ENCODE measurements at regions not wholly inside any gene's neighbourhood (a gene's known extent, or its start where the extent isn't known, plus 50 kb on each side); places are given as distances from the start of the nearest gene placed in this dataset.

- no peak for TF ChIP-seq CTCF (conservative IDR thresholded peaks at IDR 0.05)
Measured at GRCh38 chr3:5293207-5293606, 105.7 kb downstream of the EDEM1 start.

DNA sequence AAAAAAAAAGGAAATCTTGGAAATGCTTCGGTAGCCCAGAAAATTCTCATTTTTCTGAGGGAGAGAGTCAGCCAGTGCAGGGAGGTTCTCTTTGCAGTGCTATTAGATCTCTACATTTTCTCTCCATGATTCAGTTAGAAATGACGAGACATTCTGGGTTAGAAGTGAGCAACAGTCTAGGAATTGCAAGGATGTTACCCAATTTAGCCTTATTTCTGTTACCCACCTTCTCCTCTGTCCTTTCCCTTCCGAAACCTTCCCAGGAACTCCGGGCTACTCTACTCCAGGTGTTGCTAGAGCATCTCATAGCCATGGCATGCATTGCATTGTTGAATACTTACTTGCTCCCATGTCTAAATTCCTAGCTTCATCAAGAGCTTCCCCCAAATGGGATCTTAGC is 106.8 kb downstream of the EDEM1 start:
- peaks cover 15% of the 10 kb centered on the region for H3K9me3 Mint-ChIP-seq
- H3K36me3 Mint-ChIP-seq = peaks cover 4% of the 10 kb centered on the region
- DNase-seq (ENCODE audit: extremely low spot score, unreplicated experiment) = no peak
- H3K27me3 Mint-ChIP-seq = peaks cover 2% of the 10 kb centered on the region
- TF ChIP-seq CTCF (conservative IDR thresholded peaks at IDR 0.05) = no peak
- H3K4me1 Mint-ChIP-seq (ENCODE audit: unreplicated experiment) = peaks cover 3% of the 10 kb centered on the region
- no peak overlapping the region for H3K27ac Mint-ChIP-seq
- no peak overlapping the region for H3K4me3 Mint-ChIP-seq

More at GRCh38 chr3:5293207-5293606, 105.7 kb downstream of the EDEM1 start:
- DNase-seq (ENCODE audit: extremely low spot score, unreplicated experiment) = no peak
- no peak overlapping the region for H3K4me3 Mint-ChIP-seq
- H3K9me3 Mint-ChIP-seq = peaks cover 21% of the 10 kb centered on the region
- no peaks in the 10 kb centered on the region for H3K4me1 Mint-ChIP-seq (ENCODE audit: unreplicated experiment)
- no peak overlapping the region for H3K27ac Mint-ChIP-seq
- peaks cover 2% of the 10 kb centered on the region for H3K27me3 Mint-ChIP-seq
- H3K36me3 Mint-ChIP-seq = peaks cover 4% of the 10 kb centered on the region

DNA sequence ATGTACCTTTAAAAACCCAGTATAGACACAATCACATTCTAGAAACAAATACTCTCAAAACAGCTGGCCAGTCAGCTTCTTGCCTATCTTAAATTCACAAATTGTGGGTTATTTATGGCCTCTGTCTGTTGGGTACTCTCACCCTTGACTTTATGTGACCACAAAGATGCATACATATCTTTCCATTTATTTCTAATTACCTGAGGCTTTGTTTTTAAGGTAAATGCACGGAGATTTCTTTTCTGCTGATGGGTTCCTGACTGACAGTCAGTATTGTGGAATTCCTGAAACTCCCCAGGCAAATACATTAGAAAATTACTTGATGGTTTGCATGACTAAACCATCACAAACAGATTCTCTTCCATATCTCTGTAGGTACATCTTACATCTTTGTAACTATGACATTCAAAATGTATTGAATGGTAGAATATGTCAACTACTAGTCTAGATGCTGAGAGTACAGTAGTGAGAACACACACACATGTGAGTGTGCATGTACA is 107.7 kb downstream of the EDEM1 start:
- H3K4me3 Mint-ChIP-seq = no peak overlapping the region
- no peak overlapping the region for H3K27ac Mint-ChIP-seq
- H3K9me3 Mint-ChIP-seq = peaks cover 15% of the 10 kb centered on the region
- H3K36me3 Mint-ChIP-seq = peaks cover 4% of the 10 kb centered on the region
- peaks cover 4% of the 10 kb centered on the region for H3K4me1 Mint-ChIP-seq (ENCODE audit: unreplicated experiment)
- no peak for TF ChIP-seq CTCF (conservative IDR thresholded peaks at IDR 0.05)
- DNase-seq (ENCODE audit: extremely low spot score, unreplicated experiment) = no peak
- peaks cover 6% of the 10 kb centered on the region for H3K27me3 Mint-ChIP-seq

- Mint-ChIP-seq H3K4me1 (ENCODE audit: unreplicated experiment) (peaks cover 4% of the 10 kb centered on the region), H3K9me3 (peaks cover 15% of the 10 kb centered on the region), H3K36me3 (peaks cover 4% of the 10 kb centered on the region), H3K27ac (no peak overlapping the region), H3K27me3 (peaks cover 6% of the 10 kb centered on the region), H3K4me3 (no peak overlapping the region)
- no peak for TF ChIP-seq CTCF (conservative IDR thresholded peaks at IDR 0.05)
- DNase-seq (ENCODE audit: extremely low spot score, unreplicated experiment) = no peak
Measured at GRCh38 chr3:5296362-5296761, 108.9 kb downstream of the EDEM1 start.

DNA sequence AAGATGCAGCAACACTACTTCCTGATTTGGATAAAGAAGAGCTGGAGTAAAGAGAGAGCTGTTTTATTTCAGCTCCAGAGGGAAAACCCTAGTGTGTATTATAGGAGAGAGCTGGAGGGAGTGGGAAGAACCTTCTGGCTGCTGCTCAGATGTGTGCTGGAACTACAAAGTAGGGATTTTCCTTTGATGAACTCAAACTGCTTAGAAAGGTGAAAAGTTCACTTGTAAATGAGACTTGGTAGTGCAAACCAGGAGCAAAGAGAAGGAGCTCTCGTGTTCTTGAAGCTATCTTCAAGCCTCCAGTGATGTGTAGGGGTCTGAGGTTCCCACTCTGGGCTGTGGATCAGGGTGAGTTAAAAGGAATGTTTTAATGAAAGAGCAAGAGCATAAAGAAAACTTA is 110.4 kb downstream of the EDEM1 start:
- peaks cover 4% of the 10 kb centered on the region for H3K4me1 Mint-ChIP-seq (ENCODE audit: unreplicated experiment)
- peaks cover 6% of the 10 kb centered on the region for H3K27me3 Mint-ChIP-seq
- peaks cover 14% of the 10 kb centered on the region for H3K9me3 Mint-ChIP-seq
- peaks cover 4% of the 10 kb centered on the region for H3K36me3 Mint-ChIP-seq
- no peak overlapping the region for H3K27ac Mint-ChIP-seq
- TF ChIP-seq CTCF (conservative IDR thresholded peaks at IDR 0.05) = no peak
- H3K4me3 Mint-ChIP-seq = no peak overlapping the region
- no peak for DNase-seq (ENCODE audit: extremely low spot score, unreplicated experiment)

DNA sequence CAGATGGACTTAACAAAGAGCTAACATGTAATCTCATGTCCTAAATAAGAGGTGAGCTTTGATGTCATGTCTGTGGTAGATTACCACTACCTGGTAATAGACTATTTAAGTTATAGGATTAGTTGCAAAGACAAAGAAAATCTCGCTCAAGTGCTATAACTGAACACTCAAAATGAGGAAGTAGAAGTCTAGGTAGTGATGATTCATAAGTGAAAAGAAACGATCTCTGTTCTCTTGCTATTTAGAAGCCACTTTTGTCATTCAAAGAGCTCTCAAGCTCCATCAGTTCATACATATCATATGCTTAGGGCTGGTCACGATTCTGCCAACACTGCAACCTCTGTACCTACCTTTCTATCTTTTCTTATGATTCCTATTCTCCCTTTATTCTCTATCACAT is 110.9 kb downstream of the EDEM1 start:
- Mint-ChIP-seq H3K27me3 (peaks cover 6% of the 10 kb centered on the region), H3K4me1 (ENCODE audit: unreplicated experiment) (peaks cover 4% of the 10 kb centered on the region), H3K27ac (no peak overlapping the region), H3K9me3 (peaks cover 16% of the 10 kb centered on the region), H3K4me3 (no peak overlapping the region), H3K36me3 (peaks cover 4% of the 10 kb centered on the region)
- TF ChIP-seq CTCF (conservative IDR thresholded peaks at IDR 0.05) = no peak
- no peak for DNase-seq (ENCODE audit: extremely low spot score, unreplicated experiment)
